ENCODE measurements at regions not wholly inside any gene's neighbourhood (a gene's known extent, or its start where the extent isn't known, plus 50 kb on each side); places are given as distances from the start of the nearest gene placed in this dataset.

DNA sequence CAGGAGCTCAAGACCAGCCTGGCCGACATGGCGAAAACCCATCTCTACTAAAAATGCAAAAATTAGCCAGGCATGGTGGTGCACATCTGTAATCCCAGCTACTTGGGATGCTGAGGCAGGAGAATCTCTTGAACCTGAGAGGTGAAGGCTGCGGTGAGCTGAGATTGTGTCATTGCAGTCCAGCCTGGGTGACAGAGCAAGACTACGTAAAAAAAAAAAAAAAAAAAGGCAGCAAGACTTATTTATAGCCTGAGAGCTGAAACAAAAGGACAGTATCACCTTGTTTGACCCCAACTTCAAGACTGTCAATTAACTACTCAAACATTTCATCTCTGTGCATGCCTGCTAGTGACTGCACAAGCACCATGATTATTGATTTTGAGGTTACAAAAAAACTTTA lies 478.9 kb upstream of the GBE1 start:
- in situ Hi-C loops (cut with HindIII; ENCODE audit: low sequenced_read_pairs): no loop called here
- no peak for DNase-seq (ENCODE audit: low read depth, low spot score)
- H3K4me3 ChIP-seq (ENCODE audit: low read depth, low read length): no peak overlapping the region
- TF ChIP-seq, protein P1, sequence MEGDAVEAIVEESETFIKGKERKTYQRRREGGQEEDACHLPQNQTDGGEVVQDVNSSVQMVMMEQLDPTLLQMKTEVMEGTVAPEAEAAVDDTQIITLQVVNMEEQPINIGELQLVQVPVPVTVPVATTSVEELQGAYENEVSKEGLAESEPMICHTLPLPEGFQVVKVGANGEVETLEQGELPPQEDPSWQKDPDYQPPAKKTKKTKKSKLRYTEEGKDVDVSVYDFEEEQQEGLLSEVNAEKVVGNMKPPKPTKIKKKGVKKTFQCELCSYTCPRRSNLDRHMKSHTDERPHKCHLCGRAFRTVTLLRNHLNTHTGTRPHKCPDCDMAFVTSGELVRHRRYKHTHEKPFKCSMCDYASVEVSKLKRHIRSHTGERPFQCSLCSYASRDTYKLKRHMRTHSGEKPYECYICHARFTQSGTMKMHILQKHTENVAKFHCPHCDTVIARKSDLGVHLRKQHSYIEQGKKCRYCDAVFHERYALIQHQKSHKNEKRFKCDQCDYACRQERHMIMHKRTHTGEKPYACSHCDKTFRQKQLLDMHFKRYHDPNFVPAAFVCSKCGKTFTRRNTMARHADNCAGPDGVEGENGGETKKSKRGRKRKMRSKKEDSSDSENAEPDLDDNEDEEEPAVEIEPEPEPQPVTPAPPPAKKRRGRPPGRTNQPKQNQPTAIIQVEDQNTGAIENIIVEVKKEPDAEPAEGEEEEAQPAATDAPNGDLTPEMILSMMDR (IDR thresholded peaks at IDR 0.05; ENCODE audit: low read depth, low read length): no peak

DNA sequence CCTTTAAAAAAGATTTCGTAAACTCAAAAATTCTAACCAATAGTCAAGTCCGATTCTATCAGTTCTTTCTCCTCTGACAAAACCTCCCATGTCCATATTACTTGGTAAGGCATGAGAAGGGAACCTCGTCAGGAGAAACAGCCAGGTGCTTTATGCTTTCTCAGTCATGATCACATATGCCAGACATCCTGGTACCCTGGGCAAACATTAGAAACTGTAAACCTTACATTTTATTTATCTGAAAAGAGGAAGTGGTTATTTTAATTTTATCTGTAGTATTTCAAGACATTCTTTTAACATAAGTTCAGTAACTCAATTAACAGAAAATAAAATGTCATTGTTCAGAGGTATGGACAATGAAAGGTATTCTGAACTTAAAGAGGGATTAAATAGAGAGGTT lies 474.8 kb upstream of the GBE1 start:
- H3K4me3 ChIP-seq (ENCODE audit: low read depth, low read length): no peak overlapping the region
- in situ Hi-C loops (cut with HindIII; ENCODE audit: low sequenced_read_pairs): no loop called here
- TF ChIP-seq, protein P1 (IDR thresholded peaks at IDR 0.05; ENCODE audit: low read depth, low read length): no peak
- DNase-seq (ENCODE audit: low read depth, low spot score): no peak

DNA sequence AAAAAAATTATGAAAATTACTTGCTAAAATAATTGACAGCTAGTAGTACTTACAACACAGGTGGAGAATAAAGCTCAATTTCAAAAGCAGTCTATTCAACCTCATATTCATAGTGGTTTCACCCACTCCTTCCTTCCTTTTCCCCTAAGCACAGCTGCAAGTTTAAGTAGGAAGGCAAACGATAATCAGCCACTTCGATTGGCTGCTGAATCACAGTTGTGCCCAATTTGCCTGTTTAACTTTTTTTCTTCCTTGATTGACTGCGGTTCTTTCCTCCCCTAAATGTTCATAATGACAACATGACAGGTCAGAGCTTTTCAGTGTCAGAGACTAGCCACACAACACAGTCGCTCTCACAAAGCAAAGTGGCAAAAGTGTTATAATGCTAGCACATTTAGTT lies 468.0 kb upstream of the GBE1 start:
- no peak for DNase-seq (ENCODE audit: low read depth, low spot score)
- TF ChIP-seq, protein P1 (IDR thresholded peaks at IDR 0.05; ENCODE audit: low read depth, low read length): no peak
- in situ Hi-C loops (cut with HindIII; ENCODE audit: low sequenced_read_pairs): no loop called here
- no peak overlapping the region for H3K4me3 ChIP-seq (ENCODE audit: low read depth, low read length)

DNA sequence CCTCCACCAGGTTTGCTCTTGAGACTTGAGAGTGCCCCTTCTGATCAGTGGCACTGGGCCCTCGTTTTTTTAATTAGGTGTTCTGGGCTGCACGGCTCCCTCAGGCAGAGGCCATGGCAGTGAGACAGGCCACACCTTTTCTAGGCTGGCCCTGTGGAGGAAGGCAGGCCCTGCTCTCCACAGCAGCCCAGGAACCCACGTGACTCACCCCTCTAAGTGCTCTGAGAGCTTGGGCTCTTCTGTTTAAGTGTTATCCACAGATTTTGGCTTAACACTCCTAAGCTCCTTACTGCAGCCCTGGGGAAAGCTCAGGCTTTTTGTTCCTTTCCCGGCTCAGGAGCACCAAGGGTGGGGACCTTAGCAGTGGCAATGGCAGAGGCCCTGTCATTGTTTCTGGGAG lies 463.2 kb upstream of the GBE1 start:
- H3K4me3 ChIP-seq (ENCODE audit: low read depth, low read length): no peak overlapping the region
- TF ChIP-seq, protein P1 (IDR thresholded peaks at IDR 0.05; ENCODE audit: low read depth, low read length): no peak
- DNase-seq (ENCODE audit: low read depth, low spot score): no peak
- in situ Hi-C loops (cut with HindIII; ENCODE audit: low sequenced_read_pairs): no loop called here

DNA sequence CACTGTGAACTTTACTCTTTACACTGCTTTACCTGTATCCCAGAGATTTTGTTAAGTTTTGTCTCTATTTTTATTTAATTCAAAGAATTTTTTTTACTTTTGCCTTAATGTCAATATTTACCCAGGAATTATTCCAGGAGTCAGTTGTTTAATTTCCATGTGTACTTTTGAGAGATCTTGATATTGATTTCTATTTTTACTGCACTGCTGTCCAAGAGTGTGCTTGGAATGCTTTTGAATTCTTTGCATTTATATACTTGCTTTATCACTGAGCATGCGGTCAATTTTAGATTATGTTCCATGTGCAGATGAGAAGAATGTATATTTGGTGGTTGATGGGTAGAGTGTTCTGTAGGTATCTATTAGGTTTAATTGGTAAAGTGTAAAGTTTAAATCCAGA lies 461.0 kb upstream of the GBE1 start:
- TF ChIP-seq, protein P1 (IDR thresholded peaks at IDR 0.05; ENCODE audit: low read depth, low read length): no peak
- no peak overlapping the region for H3K4me3 ChIP-seq (ENCODE audit: low read depth, low read length)
- in situ Hi-C loops (cut with HindIII; ENCODE audit: low sequenced_read_pairs): no loop called here
- DNase-seq (ENCODE audit: low read depth, low spot score): no peak

DNA sequence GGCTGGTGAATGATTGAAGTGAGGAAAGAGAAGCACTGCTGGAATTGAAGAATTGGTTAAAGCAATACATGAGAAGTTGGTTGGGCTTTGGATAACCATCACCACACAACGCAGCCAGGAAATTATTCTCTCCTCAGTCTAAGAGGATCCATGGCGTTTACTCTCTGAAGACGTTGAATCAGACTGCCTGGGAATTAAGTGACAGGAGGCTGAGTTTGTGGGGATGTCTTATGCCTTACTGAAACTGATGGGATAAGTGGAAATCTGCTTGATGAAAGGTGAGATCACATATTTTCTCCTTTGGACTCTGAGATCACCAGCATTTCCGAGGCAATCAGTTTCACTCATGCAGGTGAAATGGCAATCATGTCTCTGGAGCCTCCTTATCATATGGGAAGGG lies 456.1 kb upstream of the GBE1 start:
- no peak for DNase-seq (ENCODE audit: low read depth, low spot score)
- TF ChIP-seq, protein P1 (IDR thresholded peaks at IDR 0.05; ENCODE audit: low read depth, low read length): no peak
- in situ Hi-C loops (cut with HindIII; ENCODE audit: low sequenced_read_pairs): no loop called here
- no peak overlapping the region for H3K4me3 ChIP-seq (ENCODE audit: low read depth, low read length)

Measured in astrocyte of the spinal cord (primary cell).